GM19463 (cell line): ENCODE measurements at regions not wholly inside any gene's neighbourhood (a gene's known extent, or its start where the extent isn't known, plus 50 kb on each side); places are given as distances from the start of the nearest gene placed in this dataset.

Source experiments
- ATAC-seq: cut with Tn5 transposase; IDR thresholded peaks from one replicate; pipeline ENCODE4 v1.9.1; 2021; ENCODE audit warnings: mild to moderate bottlenecking, moderate library complexity; ENCODE audit not compliant: unreplicated experiment

GRCh38 chr6:166014966-166015365 lies 152.7 kb downstream of the TBXT start:
- no peak for ATAC-seq

GRCh38 chr6:166010136-166010960 lies 157.3 kb downstream of the TBXT start:
- ATAC-seq: no peak

GRCh38 chr6:166009385-166010031 lies 158.1 kb downstream of the TBXT start:
- no peak for ATAC-seq

GRCh38 chr6:166008441-166009369 lies 158.9 kb downstream of the TBXT start:
- ATAC-seq: no peak

- ATAC-seq: no peak
Measured at GRCh38 chr6:166007349-166008263, 160.0 kb downstream of the TBXT start.

- no peak for ATAC-seq
Measured at GRCh38 chr6:166006900-166007301, 160.8 kb downstream of the TBXT start.

GRCh38 chr6:166005944-166006899 lies 161.4 kb downstream of the TBXT start:
- ATAC-seq: no peak

- ATAC-seq: no peak
Measured at GRCh38 chr6:166005401-166005943, 162.2 kb downstream of the TBXT start.

- ATAC-seq: no peak
Measured at GRCh38 chr6:166004876-166005275, 162.8 kb downstream of the TBXT start.

- no peak for ATAC-seq
Measured at GRCh38 chr6:166004471-166004870, 163.2 kb downstream of the TBXT start.

- no peak for ATAC-seq
Measured at GRCh38 chr6:166003569-166003968, 164.1 kb downstream of the TBXT start.

GRCh38 chr6:166001359-166001758 lies 166.3 kb downstream of the TBXT start:
- ATAC-seq: no peak

GRCh38 chr6:165999279-165999678 lies 168.4 kb downstream of the TBXT start:
- no peak for ATAC-seq

GRCh38 chr6:165998072-165998471 lies 169.6 kb downstream of the TBXT start:
- ATAC-seq: no peak

GRCh38 chr6:165991341-165991740 lies 176.3 kb downstream of the TBXT start:
- no peak for ATAC-seq

- ATAC-seq: no peak
Measured at GRCh38 chr6:165990216-165990615, 177.4 kb downstream of the TBXT start.

- no peak for ATAC-seq
Measured at GRCh38 chr6:165988757-165989456, 178.7 kb downstream of the TBXT start.

GRCh38 chr6:165988302-165988756 lies 179.3 kb downstream of the TBXT start:
- ATAC-seq: no peak
